ENCODE measurements at regions not wholly inside any gene's neighbourhood (a gene's known extent, or its start where the extent isn't known, plus 50 kb on each side); places are given as distances from the start of the nearest gene placed in this dataset.
A peak's percentile ranks its signal among the peaks of the same experiment; 100 is the strongest.
"Not testable (repeated sequence)": the region's sequence is repeated elsewhere in the genome, so short reads cannot be mapped to it uniquely, and the experiment has no call there.

DNA sequence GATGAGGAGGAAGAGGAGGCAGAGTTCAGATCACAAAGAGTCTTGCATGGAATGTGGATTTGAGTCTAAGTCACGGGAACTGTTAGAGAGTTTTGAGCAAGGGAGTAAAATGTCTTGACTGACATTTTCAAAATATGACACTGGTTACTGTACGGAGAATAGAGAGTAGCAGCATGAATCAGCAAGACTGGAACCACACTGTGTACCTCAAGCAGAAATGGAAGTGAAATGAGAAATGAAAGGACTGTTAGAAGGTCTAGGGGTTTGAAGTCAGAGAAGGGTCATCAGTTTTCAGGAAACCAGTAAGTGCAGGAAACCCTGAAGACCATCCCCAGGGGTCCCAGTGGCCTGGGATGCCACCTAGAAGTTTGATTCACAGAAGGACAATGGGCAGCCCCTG, 236.3 kb downstream of the GALC start:
- 87 to 88% methylated on average over 2 of the region's 2 CpGs for WGBS, 2 donors

DNA sequence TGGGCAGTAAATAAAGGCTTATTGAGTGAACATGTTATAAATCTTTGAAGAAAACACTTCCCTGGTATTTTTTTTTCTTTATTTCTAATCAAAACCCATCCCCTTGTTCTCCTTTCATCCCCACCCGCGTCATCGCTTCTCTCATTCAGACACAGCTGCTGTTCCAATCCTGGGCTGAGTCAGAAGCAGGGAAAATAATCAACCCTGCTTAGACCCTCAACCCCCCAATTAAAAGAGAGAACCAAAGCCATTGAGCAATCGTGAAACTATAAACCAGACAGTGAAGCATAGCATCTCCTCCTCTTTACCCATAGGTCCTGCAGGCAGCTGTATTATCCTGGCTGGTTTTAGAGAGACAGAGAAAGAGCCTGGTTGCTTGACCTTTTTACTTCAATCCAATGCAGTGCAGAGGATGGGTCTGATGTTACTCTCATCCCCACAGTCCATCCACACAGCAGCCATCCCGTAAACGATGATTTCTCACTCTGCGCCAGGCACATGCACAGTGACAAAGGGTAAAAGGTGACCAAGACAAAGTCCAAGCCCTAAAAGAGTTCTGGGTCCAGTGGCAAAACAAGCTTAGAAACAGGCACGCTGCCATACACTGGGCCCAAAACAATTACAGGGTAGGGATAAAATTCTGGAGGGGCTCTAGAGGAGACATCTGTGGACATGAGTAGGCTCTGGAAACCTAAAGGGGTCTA, 238.3 kb downstream of the GALC start:
- DNase-seq: no peak
- no peaks in the 10 kb centered on the region for H3K36me3 ChIP-seq
- no peak overlapping the region for H3K4me3 ChIP-seq (replicated peaks in 1 of 3)
- H3K27ac ChIP-seq: no peak overlapping the region
- TF ChIP-seq POLR2A (IDR thresholded peaks at IDR 0.05): no peak
- TF ChIP-seq, protein P1, sequence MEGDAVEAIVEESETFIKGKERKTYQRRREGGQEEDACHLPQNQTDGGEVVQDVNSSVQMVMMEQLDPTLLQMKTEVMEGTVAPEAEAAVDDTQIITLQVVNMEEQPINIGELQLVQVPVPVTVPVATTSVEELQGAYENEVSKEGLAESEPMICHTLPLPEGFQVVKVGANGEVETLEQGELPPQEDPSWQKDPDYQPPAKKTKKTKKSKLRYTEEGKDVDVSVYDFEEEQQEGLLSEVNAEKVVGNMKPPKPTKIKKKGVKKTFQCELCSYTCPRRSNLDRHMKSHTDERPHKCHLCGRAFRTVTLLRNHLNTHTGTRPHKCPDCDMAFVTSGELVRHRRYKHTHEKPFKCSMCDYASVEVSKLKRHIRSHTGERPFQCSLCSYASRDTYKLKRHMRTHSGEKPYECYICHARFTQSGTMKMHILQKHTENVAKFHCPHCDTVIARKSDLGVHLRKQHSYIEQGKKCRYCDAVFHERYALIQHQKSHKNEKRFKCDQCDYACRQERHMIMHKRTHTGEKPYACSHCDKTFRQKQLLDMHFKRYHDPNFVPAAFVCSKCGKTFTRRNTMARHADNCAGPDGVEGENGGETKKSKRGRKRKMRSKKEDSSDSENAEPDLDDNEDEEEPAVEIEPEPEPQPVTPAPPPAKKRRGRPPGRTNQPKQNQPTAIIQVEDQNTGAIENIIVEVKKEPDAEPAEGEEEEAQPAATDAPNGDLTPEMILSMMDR (IDR thresholded peaks at IDR 0.05): no peak
- H3K4me1 ChIP-seq: no peaks in the 10 kb centered on the region
- no peaks in the 10 kb centered on the region for H3K9me3 ChIP-seq
- WGBS, 2 donors: 91 to 92% methylated on average over 8 of the region's 8 CpGs
- H3K27me3 ChIP-seq: no peaks in the 10 kb centered on the region
- intact Hi-C loops (cut with DNase I): no loop called here

More for the DNA sequence above, 236.3 kb downstream of the GALC start:
- intact Hi-C loops (cut with DNase I): no loop called here
- Histone ChIP-seq H3K27ac (no peak overlapping the region), H3K4me3 (replicated peaks in 1 of 3) (no peak overlapping the region), H3K9me3 (no peaks in the 10 kb centered on the region), H3K27me3 (no peaks in the 10 kb centered on the region), H3K36me3 (no peaks in the 10 kb centered on the region), H3K4me1 (no peaks in the 10 kb centered on the region)
- no peak for DNase-seq
- TF ChIP-seq POLR2A (IDR thresholded peaks at IDR 0.05): no peak
- TF ChIP-seq, protein P1 (IDR thresholded peaks at IDR 0.05): no peak

DNA sequence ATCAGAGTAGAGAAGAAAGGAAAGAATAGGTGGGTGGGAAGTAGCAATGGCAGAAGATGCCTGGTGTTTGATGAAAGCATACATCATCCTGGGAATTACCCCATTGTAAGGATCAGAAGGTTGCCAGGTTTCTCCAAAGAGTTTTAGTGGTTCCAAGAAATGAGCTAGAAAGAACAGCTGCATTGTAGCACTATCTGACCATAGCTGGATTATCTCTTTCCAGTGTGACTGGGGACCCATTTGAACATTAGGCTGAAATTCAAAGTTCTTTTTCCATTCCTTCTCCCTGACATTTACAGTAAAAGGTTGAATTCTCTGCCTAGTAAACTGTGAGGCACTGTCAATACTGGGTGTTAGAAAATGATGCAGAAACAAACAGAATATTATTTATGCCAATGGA, 244.4 kb downstream of the GALC start:
- Histone ChIP-seq H3K27ac (no peak overlapping the region), H3K27me3 (no peaks in the 10 kb centered on the region), H3K4me1 (no peaks in the 10 kb centered on the region), H3K36me3 (no peaks in the 10 kb centered on the region), H3K9me3 (no peaks in the 10 kb centered on the region), H3K4me3 (replicated peaks in 1 of 3) (no peak overlapping the region)
- intact Hi-C loops (cut with DNase I): loop anchor here (5.0 kb wide), 1 partner anchor 149 kb away; no protein-coding TSS in a partner anchor
- no peak for DNase-seq
- TF ChIP-seq, protein P1 (IDR thresholded peaks at IDR 0.05): no peak
- no peak for TF ChIP-seq POLR2A (IDR thresholded peaks at IDR 0.05)

DNA sequence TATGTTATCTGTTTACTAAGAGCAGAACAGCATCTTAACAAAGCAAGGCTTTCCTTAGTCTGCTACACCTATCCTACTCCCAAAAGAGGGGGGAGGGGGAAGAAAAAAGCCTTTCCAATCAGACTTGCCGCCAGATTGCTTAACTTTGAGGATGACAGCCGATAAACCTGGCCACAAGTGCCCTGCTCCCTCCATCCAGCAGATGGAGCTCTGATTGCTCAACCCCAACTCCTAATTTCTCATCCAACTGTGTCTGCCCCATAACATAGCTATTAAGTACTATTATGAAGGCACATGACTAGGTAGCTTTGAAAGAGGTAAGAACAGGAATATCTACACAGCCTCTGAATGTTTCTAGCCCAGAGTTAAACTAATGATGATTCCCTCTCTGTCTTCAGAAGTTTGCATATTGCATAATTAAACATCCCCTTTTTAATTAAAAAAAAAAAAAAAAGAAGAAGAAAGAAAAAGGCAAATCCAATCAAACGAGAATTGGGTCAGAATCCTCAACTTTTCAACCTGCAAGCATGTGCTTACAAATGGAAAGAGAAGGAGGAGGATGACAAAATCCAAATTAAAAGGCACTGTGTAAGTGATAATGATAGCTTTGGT, 247.4 kb downstream of the GALC start:
- Histone ChIP-seq H3K27ac (no peak overlapping the region), H3K9me3 (no peaks in the 10 kb centered on the region), H3K4me3 (replicated peaks in 1 of 3) (no peak overlapping the region), H3K4me1 (no peaks in the 10 kb centered on the region), H3K27me3 (no peaks in the 10 kb centered on the region), H3K36me3 (no peaks in the 10 kb centered on the region)
- TF ChIP-seq POLR2A (IDR thresholded peaks at IDR 0.05): no peak
- TF ChIP-seq, protein P1 (IDR thresholded peaks at IDR 0.05): peak; percentile 32 to 77 (median 66)
- intact Hi-C loops (cut with DNase I): loop anchor here (5.0 kb wide), 1 partner anchor 152 kb away; no protein-coding TSS in a partner anchor
- WGBS, 2 donors: 27 to 41% methylated on average over 3 of the region's 3 CpGs
- peak; percentile 48 to 51 for DNase-seq

DNA sequence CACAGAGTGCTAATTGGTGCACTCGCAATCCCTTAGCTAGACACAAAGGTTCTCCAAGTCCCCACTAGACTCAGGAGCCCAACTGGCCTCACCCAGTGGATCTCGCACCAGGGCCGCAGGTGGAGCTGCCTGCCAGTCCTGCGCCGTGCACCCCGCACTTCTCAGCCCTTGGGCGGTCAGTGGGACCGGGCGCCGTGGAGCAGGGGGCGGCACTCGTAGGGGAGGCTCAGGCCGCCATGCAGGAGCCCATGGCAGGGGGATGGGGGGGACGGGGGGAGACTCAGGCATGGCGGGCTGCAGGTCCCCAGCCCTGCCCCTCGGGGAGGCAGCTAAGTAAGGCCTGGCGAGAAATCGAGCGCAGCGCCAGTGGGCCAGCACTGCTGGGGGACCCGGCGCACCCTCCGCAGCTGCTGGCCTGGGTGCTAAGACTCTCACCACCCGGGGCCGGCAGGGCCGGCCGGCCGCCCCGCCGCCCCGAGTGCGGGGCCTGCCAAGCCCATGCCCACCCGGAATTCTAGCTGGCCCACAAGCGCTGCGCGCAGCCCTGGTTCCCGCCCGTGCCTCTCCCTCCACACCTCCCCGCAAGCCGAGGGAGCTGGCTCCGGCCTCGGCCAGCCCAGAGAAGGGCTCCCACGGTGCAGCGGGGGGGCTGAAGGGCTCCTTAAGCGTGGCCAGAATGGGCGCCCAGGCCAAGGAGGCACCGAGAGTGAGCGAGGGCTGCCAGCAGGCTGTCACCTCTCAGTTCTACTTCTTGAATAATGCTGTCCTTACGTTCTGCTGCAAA, 258.2 kb downstream of the GALC start:
- H3K27me3 ChIP-seq; H3K4me1 ChIP-seq; H3K4me3 ChIP-seq (replicated peaks in 1 of 3); intact Hi-C loops (cut with DNase I); H3K27ac ChIP-seq; H3K9me3 ChIP-seq; DNase-seq; H3K36me3 ChIP-seq: not testable (repeated sequence)
- WGBS, 2 donors: 92 to 99% methylated on average over 17 to 18 of the region's 49 CpGs

DNA sequence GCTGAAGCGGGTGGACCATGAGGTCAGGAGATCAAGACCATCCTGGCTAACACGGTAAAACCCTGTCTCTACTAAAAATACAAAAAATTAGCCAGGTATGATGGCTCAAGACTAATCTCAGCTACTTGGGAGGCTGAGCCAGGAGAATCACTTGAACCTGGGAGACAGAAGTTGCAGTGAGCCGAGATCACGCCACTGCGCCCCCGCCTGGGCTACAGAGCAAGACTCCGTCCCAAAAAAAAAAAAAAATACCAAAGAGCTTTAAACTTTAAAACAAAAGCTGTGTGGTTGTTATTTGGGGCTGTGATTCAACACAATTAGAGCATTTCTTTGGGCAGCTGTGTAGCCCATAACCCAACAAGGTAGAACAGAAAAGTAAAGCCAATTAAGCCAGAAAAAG, 259.9 kb downstream of the GALC start:
- H3K9me3 ChIP-seq; DNase-seq; intact Hi-C loops (cut with DNase I); H3K27me3 ChIP-seq; H3K36me3 ChIP-seq; H3K4me1 ChIP-seq; H3K4me3 ChIP-seq (replicated peaks in 1 of 3); H3K27ac ChIP-seq: not testable (repeated sequence)
- 91 to 93% methylated on average over 7 of the region's 7 CpGs for WGBS, 2 donors

Measured in thyroid gland (tissue), 4 donors.